ENCODE measurements at regions not wholly inside any gene's neighbourhood (a gene's known extent, or its start where the extent isn't known, plus 50 kb on each side); places are given as distances from the start of the nearest gene placed in this dataset.

DNA sequence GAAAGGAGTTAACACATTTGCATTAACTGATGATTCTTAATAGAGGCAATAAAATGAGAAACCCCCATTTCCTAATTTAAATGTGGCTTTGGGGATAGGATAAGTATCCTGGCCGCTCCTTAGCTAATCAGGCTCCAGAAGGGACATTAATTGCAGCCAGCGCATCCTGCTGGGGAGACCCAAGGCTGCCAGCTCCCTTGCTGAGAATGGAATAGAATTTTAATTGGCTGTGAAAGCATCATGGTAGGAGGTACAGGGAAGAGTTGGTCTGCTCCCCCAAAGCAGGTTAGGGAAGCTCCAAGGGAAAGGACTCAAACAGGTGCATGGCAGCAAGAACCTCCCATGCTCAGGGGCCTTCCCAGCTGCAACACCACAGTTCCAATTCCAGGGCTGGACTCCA lies 71.4 kb downstream of the MARCHF4 start:
- DNase-seq (ENCODE audit: low read depth) = no peak
- TF ChIP-seq CTCF (IDR thresholded peaks at IDR 0.05; ENCODE audit: low read depth, low read length, missing control alignments) = no peak
- in situ Hi-C loops (cut with HindIII; ENCODE audit: low sequenced_read_pairs) = no loop called here
- no peak overlapping the region for H3K4me3 ChIP-seq (ENCODE audit: low read depth, low read length)

DNA sequence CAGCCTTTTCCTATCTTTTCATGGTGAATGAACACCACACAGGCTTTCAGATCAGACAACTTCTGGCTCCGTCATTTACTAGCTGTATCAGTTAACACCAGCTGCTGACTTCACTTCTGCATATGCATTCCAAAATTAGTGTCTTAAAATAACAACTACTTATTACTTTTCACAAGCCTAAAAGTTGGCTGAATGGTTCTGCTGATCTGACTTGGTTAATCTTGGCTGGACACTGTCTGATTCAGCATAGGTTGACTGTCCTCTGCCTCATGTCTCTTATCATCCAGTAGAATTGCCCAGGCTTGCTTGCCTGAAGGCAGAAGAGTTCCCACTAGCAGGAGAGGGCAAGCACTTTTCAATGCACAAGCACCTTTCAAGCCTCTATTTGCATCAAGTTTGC lies 72.7 kb downstream of the MARCHF4 start:
- DNase-seq (ENCODE audit: low read depth) = no peak
- H3K4me3 ChIP-seq (ENCODE audit: low read depth, low read length) = no peak overlapping the region
- in situ Hi-C loops (cut with HindIII; ENCODE audit: low sequenced_read_pairs) = no loop called here
- TF ChIP-seq CTCF (IDR thresholded peaks at IDR 0.05; ENCODE audit: low read depth, low read length, missing control alignments) = no peak

DNA sequence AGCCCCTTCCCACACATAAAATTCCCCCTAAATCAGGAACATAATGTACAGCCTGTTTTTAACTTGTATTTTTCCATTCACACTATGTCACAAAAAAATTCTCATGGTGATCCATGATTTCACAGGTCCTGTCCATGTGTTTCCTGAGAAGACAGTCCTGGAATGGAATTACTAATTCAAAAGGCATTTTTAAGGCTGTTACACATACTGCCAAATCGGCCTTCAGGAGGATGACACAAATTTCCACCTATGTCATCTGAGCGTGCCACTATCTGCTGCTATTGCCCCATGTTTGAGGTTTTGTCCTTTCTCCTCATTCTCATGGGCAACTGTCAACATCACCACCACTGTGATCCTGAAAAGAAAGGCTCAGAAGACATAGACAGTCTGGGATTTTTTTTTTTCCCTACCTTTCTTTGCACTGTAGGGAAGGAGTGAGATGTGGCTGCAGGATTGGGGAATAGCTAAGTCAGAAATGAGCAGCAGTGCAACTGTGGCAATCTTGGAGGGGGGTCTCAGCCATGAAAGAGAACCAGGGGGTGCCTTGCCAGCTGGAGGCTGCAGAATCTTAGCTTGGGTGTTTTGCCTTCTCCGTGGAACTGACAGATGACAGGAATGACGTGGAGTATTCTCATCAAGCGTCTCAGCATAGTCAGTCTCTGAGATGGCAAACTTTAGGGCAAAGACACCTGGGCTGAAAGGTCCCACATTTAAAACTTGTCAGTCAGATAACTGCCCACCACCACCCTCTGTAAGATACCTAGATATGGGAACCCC lies 73.4 kb downstream of the MARCHF4 start:
- no peak overlapping the region for H3K4me3 ChIP-seq (ENCODE audit: low read depth, low read length)
- in situ Hi-C loops (cut with HindIII; ENCODE audit: low sequenced_read_pairs) = no loop called here
- DNase-seq (ENCODE audit: low read depth) = no peak
- no peak for TF ChIP-seq CTCF (IDR thresholded peaks at IDR 0.05; ENCODE audit: low read depth, low read length, missing control alignments)

GRCh38 chr2:216296856-216297255 lies 75.4 kb downstream of the MARCHF4 start:
- no peak overlapping the region for H3K4me3 ChIP-seq (ENCODE audit: low read depth, low read length)
- in situ Hi-C loops (cut with HindIII; ENCODE audit: low sequenced_read_pairs) = no loop called here
- TF ChIP-seq CTCF (IDR thresholded peaks at IDR 0.05; ENCODE audit: low read depth, low read length, missing control alignments) = no peak
- DNase-seq (ENCODE audit: low read depth) = no peak

DNA sequence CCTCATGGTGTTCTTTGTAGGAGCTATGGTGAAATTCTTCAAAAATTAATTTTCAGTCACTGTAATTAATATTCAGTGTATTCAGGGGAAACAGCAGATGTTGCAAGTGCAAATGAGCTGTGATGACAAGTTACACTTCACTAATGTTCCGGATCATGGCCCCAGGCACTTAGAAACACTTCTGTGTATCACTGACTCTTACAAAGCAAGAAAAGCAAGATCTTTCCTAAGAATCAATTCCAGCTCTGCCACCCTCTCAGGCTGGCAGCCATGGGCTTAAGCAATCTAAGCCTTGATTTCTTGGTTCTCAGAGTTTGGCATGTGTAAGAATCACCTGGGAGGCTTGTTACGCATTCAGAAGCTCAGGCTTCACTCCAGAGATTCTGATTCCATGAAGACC lies 78.0 kb downstream of the MARCHF4 start:
- H3K4me3 ChIP-seq (ENCODE audit: low read depth, low read length) = no peak overlapping the region
- no peak for DNase-seq (ENCODE audit: low read depth)
- TF ChIP-seq CTCF (IDR thresholded peaks at IDR 0.05; ENCODE audit: low read depth, low read length, missing control alignments) = no peak
- in situ Hi-C loops (cut with HindIII; ENCODE audit: low sequenced_read_pairs) = no loop called here

DNA sequence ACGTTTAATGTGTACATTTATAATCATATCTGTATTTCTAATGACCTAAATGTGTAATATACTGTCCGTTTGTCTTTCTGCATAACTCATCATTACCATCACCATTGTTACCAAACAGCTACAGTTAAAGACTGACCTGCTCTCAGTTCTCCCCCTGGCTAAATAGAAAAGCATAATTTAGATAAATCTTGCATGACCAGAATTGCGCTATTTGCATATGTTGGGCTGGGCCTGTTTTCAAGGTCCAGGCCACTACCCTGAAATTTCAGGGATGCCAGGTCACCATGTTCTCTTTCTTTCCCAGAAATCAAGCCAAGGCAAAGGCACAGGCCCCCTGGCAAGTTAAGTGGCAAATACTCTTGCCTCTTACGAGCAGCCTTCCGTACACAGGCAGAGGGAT lies 78.4 kb downstream of the MARCHF4 start:
- no peak for TF ChIP-seq CTCF (IDR thresholded peaks at IDR 0.05; ENCODE audit: low read depth, low read length, missing control alignments)
- H3K4me3 ChIP-seq (ENCODE audit: low read depth, low read length) = no peak overlapping the region
- DNase-seq (ENCODE audit: low read depth) = no peak
- in situ Hi-C loops (cut with HindIII; ENCODE audit: low sequenced_read_pairs) = no loop called here
